GM21786 (cell line): ENCODE measurements at regions not wholly inside any gene's neighbourhood (a gene's known extent, or its start where the extent isn't known, plus 50 kb on each side); places are given as distances from the start of the nearest gene placed in this dataset.

ENCODE experiments used
- ATAC-seq: cut with Tn5 transposase; IDR thresholded peaks from one replicate; pipeline ENCODE4 v1.9.1; 2021; ENCODE audit not compliant: unreplicated experiment

DNA sequence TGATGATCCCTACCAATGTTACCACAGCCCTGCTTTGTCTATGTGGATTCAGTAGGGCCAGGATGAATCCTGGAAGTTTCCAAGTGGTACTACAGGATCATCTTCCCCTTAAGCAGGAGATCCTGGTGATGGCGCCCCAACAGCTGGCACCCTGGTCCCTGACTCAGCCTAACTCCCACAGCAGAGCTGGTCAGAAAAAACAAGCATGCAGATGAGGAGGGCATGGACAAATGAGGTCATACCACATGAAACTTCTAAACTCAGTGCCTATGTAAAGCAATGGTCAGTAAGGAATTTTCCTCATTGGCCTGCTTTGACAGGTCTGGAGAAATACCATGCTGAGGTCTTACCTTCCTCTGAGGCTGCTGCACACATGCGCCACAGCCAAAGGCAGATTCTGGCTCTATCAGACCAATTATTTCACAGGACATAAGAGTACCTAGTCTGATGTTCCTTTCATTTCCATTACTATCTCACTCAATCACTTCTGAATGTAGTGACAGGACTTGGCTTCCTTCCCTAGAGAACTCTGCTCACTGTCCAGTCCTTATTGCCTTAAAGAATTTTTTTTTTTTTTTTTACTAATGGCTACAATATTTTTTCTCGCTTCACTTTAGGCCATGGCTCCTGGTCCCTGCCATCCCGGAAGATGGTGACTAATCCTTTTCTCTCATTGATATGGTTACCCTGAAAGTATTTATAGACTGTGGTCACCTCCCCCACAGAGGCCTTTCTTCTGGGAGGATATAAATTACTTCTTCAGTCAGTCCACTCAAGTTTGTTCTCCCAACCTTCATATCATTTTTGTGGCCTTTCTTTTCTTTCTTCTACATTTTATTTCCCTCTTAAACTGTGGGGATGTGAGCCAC lies 525.2 kb upstream of the PSMD7 start:
- no peak for ATAC-seq

DNA sequence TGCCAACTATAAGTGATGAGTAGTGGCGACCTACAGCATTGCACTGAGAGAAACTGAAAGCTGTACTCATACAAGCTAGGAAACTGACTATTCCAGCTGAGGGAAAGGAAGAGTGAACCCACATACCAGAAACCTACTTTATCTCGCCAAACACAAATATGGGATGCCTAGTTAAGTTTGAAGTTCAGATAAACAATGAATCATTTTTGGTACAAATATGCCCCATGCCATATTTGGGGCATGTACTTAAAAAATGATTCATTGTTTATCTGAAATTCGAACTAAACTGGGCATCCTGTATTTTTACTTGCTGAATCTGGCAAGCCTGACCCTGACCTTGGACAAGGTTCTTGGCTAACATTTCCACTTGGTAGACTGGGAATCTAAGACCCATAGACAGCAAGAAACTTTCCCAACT lies 527.8 kb upstream of the PSMD7 start:
- ATAC-seq: no peak

DNA sequence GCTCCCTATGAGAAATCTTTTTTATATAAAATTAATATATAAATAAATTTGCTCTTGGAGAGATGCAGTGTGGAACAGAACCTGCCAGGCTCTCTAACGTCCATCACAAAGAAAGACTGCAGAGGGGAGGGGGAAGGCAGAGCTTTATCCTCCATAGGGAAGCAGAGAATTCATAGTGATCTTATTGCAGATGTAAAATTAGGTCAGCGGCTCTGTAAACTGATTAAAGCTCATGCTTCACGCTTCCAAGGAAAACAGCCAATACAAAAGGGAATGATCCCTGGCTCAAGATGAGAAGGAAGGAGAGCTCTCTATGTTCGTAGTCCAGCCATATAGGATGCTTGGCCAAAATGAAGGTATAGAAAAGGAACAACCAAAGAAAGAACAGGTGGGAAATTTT lies 532.3 kb upstream of the PSMD7 start:
- no peak for ATAC-seq

DNA sequence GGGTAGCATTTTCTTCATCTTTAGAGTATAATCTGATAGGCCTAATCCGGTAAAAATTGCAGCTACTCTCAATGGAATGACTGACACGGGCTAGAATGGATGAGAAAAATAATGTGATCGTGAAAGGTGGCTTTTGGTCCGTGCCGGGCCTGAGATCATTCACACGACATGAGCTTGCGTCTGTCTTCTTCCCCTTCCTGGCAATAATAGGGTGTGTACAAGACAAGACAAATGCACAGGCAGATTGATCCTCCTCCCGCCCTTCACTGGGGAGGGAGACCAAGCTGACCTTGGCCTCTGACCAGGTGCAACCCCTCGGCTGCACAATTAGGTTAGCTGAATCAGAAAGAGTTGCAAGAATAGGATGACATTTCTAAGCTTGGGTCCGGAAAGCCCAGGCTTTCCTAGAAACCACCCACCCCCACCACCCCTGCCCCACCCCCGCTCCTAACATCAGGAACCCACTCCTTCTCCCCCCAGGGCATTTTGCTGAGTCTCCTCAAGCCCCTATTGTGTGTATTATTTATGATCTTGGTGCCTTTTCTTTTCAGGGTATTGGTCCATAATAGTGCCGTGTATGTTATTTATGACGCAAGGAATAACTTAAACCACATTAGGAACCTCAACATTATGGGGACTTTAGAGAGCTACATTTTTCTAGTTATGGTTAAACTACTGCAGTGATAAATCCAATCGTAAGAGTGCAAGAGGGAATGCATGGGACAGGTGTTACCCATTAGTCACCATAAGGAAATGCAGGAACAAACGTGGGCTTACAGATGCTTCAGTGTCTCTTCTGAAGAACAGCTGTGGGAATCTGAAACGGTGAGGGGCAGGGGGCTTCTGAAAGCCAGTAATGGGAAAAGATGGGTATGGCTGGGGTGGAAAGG lies 540.1 kb upstream of the PSMD7 start:
- ATAC-seq: no peak

DNA sequence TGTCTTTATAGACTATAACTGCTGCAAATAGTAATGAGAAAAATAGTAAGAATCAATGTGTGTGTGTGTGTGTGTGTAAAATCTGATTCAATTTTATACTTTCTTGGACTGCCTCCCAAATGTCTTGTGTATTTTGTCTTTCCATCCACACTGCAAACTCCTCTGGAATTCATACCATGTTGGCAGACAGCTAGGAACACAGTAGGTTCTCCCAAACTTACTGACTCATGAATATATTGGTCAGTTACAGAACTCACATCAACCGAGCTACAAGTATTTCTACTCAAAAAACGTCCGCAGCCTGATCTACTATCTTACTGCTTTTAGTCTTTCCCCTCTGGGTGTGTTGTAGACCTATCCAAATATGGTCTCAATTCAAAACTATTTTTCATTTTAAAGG lies 542.7 kb upstream of the PSMD7 start:
- no peak for ATAC-seq

DNA sequence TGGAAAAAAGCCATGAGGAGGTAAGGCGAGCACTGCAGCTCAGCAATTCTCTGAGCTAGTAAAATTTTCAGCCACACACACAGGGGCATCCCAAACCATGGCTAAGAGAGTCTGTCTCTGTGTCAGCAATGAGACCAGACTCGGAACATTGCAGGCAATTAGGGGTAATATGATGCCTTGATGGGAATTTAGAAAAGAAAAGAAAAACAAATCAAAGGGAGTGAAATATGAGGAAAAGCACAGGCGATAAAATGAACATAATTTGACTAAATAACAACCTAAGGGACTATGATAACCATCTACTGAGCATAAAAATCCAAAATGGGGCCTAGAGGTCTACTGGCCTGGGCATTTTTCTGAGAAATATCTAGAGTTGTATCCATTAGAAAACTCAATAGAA lies 546.0 kb upstream of the PSMD7 start:
- ATAC-seq: no peak

DNA sequence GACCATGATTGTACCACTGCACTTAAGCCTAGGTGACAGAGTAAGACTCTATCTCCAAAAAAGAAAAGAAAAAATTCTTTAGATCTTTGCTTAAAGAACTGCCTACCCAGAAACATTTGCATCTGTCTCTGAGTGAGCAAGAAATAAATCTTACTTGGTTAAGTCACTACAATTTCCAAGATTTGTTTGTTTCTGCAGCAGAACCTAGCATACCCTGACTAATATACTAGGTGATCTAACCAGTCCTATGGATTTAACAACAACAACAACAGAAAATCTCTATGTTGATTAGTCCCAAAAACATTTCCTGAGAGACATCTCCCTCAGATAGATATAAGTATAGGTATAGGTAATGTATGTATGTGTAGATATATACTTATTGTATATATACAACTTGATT lies 549.3 kb upstream of the PSMD7 start:
- ATAC-seq: no peak

DNA sequence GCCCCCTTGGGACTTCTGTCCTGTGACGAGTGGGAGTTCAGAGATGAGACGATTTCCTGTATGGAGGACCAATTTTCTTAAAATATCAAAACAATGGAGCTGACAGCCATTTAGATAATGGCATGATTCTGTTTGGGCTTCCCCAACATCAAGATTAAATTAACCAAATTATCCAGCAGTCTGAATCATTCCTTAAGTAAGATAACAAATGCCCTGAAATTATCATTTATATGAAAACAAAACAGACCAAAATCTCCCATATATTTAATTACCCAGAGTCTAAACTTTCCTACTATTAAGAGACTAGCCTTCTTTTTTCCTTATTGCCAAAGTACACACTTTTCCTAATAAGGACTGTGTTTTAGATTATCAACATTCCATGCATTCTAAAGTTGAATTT lies 550.1 kb upstream of the PSMD7 start:
- no peak for ATAC-seq

DNA sequence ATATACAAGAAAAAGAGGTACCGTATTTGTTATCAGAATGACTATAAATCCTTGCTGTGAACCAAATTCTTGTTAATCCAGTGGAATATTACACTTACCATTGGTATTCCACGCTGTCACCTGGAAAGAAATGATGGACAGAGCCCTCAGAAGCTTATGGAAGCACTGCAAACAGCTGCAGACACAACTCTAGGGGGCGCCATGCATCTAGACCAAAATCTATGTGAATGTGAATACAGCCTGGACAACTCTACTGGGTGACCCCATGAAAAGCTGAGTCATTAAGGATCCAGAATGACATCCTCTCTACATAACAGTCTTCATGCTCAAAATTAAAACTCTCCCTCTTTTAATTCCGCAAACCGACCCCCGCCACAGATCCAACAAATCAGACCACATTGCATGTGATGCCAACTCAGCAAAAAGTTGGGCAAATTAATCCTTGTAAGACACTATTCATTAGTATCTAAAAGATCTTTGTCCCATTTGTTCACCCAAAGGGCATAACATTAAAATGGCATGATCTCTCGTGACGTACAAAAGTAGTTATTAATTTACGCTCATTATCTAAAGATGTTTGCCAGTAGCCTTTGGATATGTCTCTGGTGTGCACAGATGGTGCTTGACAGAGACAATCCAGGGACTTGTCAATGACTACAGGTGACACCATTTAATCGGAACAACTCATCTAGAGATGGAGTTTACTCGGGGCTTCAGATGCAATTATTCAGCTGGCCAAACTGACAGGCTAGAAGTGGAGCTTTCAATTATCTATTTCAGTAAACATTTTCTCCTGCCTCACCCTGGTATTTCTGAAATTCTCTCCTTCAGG lies 552.7 kb upstream of the PSMD7 start:
- no peak for ATAC-seq

DNA sequence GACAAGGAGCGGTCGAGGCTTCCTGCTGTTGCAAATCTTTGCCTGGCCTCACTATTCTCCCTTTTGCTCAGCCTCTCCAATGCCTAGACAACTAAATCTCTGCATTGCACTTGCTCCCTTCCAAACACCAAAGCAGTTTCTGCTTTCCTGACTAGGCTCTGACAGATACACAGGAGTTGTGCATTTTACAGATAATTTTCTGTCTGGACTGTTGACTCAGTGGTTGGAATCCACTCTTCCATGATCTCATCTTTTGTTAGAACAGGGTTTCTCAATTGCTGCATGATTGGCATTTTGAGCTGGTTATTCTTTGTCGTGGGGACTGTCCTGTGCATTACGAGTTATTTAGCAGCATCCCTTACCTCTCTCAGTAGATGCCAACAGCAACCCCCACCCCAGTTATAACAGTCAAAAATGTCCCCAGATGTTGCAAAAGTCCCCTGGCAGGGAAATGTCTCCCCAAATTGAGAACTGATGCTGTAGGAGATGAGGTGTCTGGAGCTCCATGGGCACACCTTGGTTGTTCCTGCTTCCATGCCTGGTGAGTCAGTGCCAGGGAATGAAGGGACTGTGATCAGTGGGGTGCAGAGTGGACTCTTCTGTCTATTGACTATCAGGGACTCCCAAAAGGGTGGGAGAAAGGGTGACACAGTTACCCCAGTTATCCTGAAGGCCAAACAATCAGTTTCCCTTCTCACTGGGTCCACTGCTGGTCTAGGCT lies 557.4 kb upstream of the PSMD7 start:
- ATAC-seq: no peak

DNA sequence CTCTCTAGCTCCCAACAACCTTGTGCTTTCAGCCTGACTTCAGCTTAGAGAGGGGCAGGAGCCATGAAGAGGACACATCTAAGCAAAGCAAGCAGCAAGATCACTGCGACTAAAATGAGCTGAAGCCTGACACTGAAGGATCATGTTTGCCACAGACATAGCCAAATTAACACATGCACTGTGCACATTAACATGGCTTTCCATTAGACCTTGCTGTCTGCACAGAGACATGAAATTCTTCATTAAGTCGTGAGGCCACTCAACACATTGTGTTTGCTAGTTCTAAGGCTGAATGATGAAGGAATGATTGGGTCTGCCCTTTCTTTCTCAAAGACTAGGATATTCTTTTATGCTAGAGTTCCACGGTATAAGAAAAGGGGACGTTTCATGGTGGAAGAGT lies 558.3 kb upstream of the PSMD7 start:
- no peak for ATAC-seq

DNA sequence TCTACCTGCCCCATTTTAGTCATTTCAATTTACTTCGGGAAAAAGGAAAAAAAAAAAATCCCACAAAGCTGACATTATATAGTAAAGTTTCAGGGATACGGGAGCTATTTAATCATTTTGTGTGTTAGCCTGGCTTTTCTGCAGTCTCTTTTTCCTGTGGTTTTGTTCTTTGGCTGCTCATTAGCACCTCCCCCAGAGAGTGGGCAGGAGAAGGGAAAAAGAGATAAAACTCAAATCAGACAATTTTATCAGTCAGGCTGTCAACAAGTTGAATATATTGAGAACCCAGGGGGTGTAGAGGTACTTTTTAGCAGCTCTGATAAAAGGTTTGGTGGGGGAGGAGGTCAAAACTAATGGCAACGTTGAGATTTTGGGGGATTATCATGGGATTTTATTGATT lies 559.0 kb upstream of the PSMD7 start:
- ATAC-seq: no peak

DNA sequence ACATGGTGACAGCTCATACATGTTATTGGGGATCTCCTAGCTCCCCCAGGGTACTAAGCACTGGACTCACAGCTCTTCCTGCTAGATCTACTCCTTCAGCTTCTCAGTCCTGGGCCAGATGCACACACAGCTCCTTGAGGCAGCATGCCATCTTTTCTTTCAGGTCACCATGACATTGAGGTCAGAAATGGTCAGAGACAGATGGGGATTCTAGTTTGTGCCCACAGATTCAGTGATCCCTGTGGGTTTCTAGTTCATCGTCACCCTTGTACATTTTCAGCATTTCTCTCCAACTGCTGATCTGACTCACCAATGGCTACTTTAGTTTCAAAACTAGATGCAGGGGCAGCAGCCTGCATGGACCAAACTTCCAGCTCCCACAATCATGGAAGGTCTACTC lies 560.7 kb upstream of the PSMD7 start:
- ATAC-seq: no peak

DNA sequence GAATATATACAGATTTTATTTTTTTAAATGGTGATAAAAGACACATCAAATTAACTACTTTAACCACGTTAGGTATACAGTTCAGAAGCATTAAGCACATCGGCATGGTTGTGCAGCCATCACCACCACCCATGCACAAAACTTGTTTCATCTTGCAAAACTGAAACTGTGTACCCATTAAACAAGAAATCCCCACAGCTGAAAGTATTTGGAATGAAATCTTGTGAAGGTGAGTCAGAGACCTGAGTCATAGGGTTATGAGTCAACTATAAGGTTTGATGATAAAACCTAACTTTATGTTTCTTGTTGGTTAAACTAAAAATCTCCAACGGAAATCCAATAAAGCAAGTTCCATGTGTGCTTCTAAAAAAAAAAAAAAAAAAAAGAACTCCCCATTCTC lies 561.6 kb upstream of the PSMD7 start:
- peak; percentile 79 for ATAC-seq

DNA sequence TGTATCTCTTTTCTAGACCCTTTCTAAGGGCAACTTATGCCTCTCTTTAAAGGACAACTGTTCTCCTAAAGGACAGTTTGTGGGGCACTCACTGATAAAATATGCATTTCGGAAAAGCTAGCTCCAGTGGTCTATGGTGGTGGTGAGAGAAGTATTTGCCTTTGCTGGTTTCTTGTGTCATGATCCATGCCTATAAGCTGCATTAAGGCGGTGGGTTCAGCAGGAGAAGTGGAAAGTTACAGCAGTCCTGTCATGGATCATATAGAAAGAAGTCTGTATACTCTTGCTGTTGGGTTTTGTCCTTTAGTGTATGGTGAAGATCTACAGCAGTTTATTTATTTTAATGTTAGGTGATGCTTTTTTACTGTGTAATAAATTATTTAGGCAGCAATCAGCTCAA lies 563.9 kb upstream of the PSMD7 start:
- ATAC-seq: no peak

DNA sequence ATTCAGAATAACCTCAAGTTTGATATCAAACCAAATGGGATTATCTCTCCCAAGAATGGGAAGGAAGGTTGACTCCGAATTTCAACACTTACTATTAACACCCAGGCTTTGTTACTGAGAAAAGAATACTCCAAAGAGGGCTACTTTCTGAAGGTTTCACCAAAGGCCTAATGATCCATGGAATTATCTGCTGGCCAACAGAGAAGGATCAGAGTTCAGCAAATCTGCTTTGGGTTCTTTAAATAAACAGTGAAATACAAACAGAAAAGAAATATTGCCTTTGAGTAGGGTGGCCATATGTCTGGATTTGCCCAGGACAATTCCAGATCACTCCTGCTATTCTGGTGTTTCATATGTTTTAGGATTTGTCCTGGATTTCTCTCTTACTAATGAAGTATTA lies 564.5 kb upstream of the PSMD7 start:
- no peak for ATAC-seq

DNA sequence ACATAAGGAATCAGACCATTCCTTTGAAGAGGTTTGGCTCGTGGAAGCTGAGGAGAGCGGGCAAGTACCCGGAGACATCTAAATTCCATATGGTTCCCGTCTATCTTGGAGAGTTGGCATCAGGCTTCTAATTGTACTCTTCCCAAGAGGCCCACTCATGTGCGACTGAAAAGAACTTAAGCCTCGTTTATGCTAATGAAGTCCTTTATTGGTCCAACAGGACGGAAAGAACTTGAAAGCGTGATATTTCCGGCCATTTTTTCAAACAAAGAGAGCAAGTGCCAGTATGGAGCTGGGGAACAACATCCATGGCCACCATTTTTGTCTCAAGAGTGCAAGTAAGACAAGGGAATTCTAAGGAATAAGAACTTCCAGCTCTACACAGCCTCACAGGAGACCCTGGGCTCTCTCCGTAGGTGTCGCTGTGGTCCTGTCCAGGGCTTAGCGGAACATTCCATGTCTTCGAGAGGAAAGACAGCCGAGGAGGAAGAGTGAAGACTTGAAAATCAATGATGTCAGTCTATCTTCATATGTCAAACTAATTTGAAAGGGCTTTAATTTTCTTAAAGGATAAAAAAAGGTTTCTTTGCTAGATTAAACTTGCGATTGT lies 566.0 kb upstream of the PSMD7 start:
- no peak for ATAC-seq

DNA sequence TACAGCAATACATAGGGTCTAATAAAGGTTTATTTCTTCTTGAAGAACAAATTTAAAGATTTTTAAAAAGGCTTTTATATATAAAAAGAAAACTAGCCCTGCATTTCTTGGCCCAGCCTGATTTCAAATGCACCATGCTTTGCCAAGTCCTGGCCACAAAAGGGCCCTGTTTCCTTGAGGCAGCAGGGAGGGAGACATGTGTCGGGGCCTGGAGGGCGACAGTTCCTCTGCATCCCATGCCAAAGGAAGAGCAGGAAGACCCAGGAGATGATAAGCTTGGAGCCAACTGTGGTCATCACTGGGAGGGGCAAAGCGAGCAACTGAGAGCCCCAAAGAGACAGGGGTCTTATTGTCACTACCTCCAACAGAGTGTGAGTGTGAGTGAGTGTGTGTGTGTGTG lies 571.5 kb upstream of the PSMD7 start:
- no peak for ATAC-seq

DNA sequence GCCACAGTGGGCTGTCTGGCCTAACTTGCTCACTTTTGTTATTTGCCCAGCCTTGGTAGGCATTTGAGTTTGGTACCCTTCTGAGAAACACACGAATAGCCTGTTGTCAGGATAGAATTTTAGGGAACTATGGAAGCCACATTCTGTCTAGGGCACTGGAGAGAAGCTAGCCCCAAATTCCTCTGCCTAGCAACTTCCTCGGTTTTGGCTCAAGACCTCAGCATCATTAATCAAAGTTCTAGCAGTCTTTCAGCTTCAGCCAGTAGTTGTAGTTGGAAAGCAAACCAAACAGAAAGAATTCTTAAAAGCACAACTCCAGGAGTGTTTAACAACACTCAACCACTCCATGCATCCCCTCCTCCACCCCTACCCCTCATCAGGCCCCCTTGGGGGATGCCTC lies 572.1 kb upstream of the PSMD7 start:
- ATAC-seq: no peak

DNA sequence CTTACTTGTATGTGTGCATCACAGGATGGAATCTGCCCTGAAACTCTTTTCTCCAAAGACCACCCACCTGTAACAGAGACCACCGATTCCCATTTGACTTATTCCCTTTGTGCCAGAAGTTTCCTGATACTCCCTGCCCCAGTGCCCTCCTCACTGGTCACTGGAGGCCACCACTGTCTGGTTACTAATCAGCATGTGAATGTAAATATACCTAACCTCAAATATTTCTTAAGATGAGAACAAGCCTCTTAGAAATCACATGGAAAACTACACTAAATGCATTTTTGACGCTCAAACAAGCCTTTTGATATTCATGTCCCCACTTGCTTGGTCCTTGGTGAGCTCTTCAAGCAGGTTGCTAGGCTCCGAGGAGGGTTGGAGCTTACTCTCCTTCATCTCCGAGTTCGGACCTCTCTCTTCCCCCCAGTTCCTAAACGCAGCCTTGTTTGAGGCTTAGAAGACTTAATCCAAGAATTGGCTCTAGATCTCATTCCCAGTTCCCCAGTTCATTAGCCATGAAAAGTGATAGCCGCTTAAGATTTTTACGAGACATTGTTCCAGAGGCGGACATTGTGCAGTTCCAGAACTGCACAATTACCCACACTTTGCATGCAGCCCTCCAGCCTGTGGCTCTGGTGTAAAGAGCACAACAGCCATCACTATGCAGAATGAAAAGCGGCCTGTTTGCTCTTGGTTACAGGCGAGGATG lies 579.2 kb upstream of the PSMD7 start:
- no peak for ATAC-seq
